Nephron progenitor cell (in vitro differentiated cells): ENCODE measurements at regions not wholly inside any gene's neighbourhood (a gene's known extent, or its start where the extent isn't known, plus 50 kb on each side); places are given as distances from the start of the nearest gene placed in this dataset.

Experiments
- DNase-seq: peaks from one replicate; pipeline ENCODE4 v3.0.0; 2021
- H3K27ac Mint-ChIP-seq: 2 replicates; pipeline ENCODE4 v1.8.0; 2021; ENCODE audit warnings: mild to moderate bottlenecking, moderate library complexity, mixed read lengths
- H3K27me3 Mint-ChIP-seq: 2 replicates; pipeline ENCODE4 v1.8.0; 2021; ENCODE audit warnings: mild to moderate bottlenecking, low read depth, mixed read lengths; ENCODE audit not compliant: poor library complexity
- H3K36me3 Mint-ChIP-seq: 2 replicates; pipeline ENCODE4 v1.8.0; 2021; ENCODE audit warnings: low read depth, mixed read lengths
- H3K4me1 Mint-ChIP-seq: 2 replicates; pipeline ENCODE4 v1.8.0; 2021; ENCODE audit warnings: mixed read lengths
- H3K4me3 Mint-ChIP-seq: 2 replicates; pipeline ENCODE4 v1.8.0; 2021; ENCODE audit warnings: mild to moderate bottlenecking, moderate library complexity, mixed read lengths
- H3K9me3 Mint-ChIP-seq: 2 replicates; pipeline ENCODE4 v1.8.0; 2021; ENCODE audit warnings: mild to moderate bottlenecking, moderate library complexity, mixed read lengths
- TF ChIP-seq, protein P1 (sequence below): fragments of 200-600 bp; sonication (generic); IDR thresholded peaks from 2 replicates; pipeline ENCODE4 v1.5.0; 2021; ENCODE audit warnings: antibody characterized with exemption

DNA sequence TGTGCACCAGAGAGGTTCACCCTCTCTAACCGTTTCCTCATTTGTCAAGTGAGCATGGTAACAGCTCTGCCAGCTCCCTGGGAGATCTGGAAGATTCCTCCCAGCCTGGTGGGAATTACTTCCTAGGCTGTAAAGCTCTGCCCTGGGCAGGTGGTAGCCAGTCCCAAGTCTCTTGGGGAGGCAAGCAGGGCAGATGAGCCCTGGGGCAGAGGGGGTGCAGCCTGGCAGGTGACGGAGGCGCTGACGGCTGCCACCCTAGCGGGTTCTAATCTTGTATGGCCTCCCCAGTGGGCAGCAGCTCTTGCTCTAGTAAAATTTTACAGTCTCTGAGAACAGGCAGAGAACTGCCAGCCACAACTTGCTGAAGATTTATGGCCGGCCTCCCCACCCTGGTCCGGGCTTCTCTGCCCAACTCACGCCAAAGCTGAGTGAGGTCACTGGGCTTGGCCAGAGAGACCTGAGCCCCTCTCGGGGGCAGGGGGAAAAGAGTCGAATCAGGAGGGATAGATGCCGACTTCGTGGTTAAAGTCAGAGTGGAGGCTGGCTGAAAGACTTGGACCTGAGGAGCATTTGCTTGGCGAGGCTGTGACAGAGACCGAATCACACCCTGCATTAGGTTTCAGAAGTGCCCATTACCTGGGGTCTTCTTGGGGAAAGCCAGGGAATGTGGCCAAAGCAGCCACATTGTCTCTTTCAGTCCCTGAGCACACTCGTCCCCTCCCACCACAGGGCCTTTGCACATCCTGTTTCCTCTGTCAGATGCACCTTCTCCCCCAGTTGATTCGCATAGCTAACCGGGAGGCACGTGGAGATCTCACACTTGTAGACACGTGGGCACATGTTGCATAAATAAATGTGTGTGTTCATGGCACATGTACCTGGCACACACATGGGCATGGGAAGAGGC is 188.2 kb downstream of the MN1 start:
- TF ChIP-seq, protein P1, sequence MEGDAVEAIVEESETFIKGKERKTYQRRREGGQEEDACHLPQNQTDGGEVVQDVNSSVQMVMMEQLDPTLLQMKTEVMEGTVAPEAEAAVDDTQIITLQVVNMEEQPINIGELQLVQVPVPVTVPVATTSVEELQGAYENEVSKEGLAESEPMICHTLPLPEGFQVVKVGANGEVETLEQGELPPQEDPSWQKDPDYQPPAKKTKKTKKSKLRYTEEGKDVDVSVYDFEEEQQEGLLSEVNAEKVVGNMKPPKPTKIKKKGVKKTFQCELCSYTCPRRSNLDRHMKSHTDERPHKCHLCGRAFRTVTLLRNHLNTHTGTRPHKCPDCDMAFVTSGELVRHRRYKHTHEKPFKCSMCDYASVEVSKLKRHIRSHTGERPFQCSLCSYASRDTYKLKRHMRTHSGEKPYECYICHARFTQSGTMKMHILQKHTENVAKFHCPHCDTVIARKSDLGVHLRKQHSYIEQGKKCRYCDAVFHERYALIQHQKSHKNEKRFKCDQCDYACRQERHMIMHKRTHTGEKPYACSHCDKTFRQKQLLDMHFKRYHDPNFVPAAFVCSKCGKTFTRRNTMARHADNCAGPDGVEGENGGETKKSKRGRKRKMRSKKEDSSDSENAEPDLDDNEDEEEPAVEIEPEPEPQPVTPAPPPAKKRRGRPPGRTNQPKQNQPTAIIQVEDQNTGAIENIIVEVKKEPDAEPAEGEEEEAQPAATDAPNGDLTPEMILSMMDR = no peak
- no peak overlapping the region for H3K27ac Mint-ChIP-seq
- no peak overlapping the region for H3K4me3 Mint-ChIP-seq
- H3K36me3 Mint-ChIP-seq = no peaks in the 10 kb centered on the region
- H3K9me3 Mint-ChIP-seq = no peaks in the 10 kb centered on the region
- peak; percentile 44 for DNase-seq
- peaks cover 20% of the 10 kb centered on the region for H3K27me3 Mint-ChIP-seq
- H3K4me1 Mint-ChIP-seq = peaks cover 35% of the 10 kb centered on the region

DNA sequence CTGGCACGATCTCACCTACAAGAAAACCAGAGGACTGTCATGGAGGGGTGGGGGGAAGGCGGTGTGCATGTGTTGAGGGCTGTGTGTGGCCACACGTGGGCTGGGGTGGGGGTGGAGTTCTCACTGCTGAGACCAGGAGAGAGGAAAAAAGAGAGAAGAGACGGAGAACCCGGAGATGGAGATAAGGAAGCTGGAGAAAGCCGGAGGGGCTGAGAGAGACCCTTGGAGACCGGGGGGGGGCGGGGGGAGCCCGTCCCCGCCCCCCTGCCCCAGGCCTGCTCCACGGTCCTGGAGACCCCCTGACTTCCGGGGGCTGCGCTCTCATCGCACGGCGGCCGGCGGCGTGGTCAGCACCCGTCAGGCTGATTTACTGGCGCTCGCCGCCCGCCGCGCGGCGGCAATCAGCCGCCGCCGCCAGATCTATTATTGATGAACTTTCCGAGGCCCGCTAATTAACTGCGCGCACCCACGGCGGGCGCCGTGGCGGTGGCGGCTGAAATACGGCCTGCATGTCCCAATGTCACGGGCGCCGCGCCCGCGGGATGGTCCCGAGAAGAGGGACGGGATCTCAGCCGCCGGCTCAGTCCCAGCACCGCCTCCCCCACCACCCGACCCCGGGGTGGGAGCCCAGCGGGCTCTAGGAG is 187.4 kb downstream of the MN1 start:
- H3K4me1 Mint-ChIP-seq = peaks cover 35% of the 10 kb centered on the region
- TF ChIP-seq, protein P1 = no peak
- H3K36me3 Mint-ChIP-seq = no peaks in the 10 kb centered on the region
- no peak for DNase-seq
- no peak overlapping the region for H3K27ac Mint-ChIP-seq
- H3K27me3 Mint-ChIP-seq = peaks cover 21% of the 10 kb centered on the region
- H3K9me3 Mint-ChIP-seq = no peaks in the 10 kb centered on the region
- no peak overlapping the region for H3K4me3 Mint-ChIP-seq

DNA sequence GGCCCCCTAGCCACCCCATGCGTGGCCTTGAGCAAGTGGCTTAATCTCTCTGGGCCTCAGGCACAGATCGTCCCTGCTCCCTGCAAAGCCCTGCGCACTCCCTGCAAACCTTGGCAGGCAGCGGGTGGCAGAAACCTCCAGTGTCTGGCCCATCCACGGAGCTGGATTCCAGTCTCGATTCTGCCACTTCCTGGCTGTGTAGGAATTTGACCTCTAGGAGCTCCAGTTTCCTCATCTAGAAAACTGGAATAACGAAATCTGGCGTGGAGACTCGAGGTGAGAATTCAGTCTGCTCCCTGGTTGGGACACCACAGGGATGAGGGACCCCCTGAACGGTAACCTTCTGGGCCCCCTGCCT is 186.9 kb downstream of the MN1 start:
- H3K36me3 Mint-ChIP-seq = no peaks in the 10 kb centered on the region
- no peak for DNase-seq
- TF ChIP-seq, protein P1 = no peak
- peaks cover 35% of the 10 kb centered on the region for H3K4me1 Mint-ChIP-seq
- H3K9me3 Mint-ChIP-seq = peaks cover 3% of the 10 kb centered on the region
- H3K27ac Mint-ChIP-seq = no peak overlapping the region
- H3K4me3 Mint-ChIP-seq = no peak overlapping the region
- H3K27me3 Mint-ChIP-seq = peaks cover 22% of the 10 kb centered on the region

DNA sequence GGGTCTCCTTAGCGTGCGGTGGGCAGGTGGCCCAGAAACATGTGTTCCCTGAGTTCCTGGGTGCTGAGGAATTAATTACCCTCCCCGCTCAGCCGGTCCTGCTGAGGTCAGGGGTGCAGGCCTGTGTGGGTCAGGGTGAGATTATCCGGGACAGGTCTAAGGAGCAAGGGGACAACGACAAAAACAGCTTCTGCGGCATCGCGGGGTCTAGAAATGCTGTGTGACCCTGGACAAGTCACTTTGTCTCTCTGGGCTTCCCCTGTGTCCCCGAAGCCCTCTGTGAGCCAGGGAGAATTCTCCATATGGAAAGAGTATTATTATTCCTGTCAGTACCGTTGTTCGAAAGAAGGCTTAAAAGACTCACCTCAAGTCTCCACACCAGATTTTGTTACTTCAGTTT is 186.1 kb downstream of the MN1 start:
- DNase-seq = no peak
- no peak overlapping the region for H3K4me3 Mint-ChIP-seq
- H3K9me3 Mint-ChIP-seq = peaks cover 3% of the 10 kb centered on the region
- H3K36me3 Mint-ChIP-seq = no peaks in the 10 kb centered on the region
- no peak overlapping the region for H3K27ac Mint-ChIP-seq
- peaks cover 30% of the 10 kb centered on the region for H3K27me3 Mint-ChIP-seq
- TF ChIP-seq, protein P1 = no peak
- H3K4me1 Mint-ChIP-seq = peaks cover 35% of the 10 kb centered on the region

DNA sequence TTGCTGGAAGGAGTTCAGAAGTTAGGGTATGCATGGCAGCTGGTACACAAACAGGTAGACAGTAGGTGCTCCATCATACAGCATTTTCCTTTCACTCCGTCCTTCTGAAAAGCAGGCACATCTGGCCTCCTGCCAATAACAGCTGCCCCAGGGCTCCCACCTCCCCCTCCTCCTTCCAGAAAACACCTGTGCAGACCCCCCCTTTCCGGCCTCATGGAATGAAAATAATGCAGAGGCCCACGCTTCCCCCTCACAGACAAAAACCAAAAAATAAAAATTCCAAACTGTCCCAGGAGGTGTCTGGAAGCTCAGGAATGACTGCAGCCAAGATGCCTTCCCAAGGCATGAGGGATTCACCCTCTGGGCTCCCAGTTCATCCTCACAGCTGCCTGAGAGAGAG is 185.5 kb downstream of the MN1 start:
- H3K27ac Mint-ChIP-seq = no peak overlapping the region
- peaks cover 36% of the 10 kb centered on the region for H3K27me3 Mint-ChIP-seq
- TF ChIP-seq, protein P1 = no peak
- DNase-seq = no peak
- H3K4me1 Mint-ChIP-seq = peaks cover 29% of the 10 kb centered on the region
- peaks cover 3% of the 10 kb centered on the region for H3K9me3 Mint-ChIP-seq
- no peaks in the 10 kb centered on the region for H3K36me3 Mint-ChIP-seq
- H3K4me3 Mint-ChIP-seq = no peak overlapping the region
